ENCODE measurements at regions not wholly inside any gene's neighbourhood (a gene's known extent, or its start where the extent isn't known, plus 50 kb on each side); places are given as distances from the start of the nearest gene placed in this dataset.

DNA sequence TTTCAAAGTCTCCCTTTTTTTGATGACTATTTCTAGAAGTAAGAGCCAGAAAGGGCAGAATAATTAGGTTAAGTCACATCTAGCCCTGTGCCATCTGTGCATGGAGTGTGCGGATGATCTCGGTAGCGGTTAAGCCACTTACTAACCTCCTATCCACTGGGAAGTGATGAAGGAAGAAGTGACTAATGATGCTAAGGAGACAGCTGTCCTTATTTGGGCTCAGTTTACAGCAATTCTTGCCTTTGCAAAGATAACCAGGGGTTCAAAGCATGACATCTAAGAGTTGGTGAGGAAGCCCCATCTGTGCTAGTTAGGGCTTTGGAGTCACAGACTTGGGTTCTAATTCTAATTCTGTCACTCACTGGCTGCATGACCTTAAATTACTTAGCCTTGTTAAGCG lies 62.4 kb upstream of the RREB1 start:
- no peaks in the 10 kb centered on the region for H4K20me1 ChIP-seq (replicated peaks; ENCODE audit: control insufficient read depth, extremely low read depth, insufficient read depth, low read length)
- peaks cover 22% of the 10 kb centered on the region for H3K4me1 ChIP-seq (ENCODE audit: control insufficient read depth, extremely low read depth, insufficient read depth, low read length)
- no peak overlapping the region for H3K4me3 ChIP-seq (replicated peaks in 1 of 3; ENCODE audit: insufficient read depth in 1 of 3, low read depth in 1 of 3, low read length in 3 of 3)
- no peaks in the 10 kb centered on the region for H3K36me3 ChIP-seq (ENCODE audit: control insufficient read depth in 2 of 2, extremely low read depth in 1 of 2, insufficient read depth in 2 of 2, low read length in 2 of 2)
- H3K27ac ChIP-seq (ENCODE audit: insufficient read depth, low read depth, low read length): no peak overlapping the region
- no peaks in the 10 kb centered on the region for H3K9me1 ChIP-seq (replicated peaks; ENCODE audit: control insufficient read depth, extremely low read depth, insufficient read depth, low read length)
- no TSS peak for BruUV-seq (replicated peaks)
- no peak overlapping the region for H3K4me2 ChIP-seq (ENCODE audit: insufficient read depth, low read length)
- DNase-seq (ENCODE audit: low read depth, low spot score) (no peak), FAIRE-seq (no peak)
- H3K79me2 ChIP-seq (ENCODE audit: control insufficient read depth, insufficient read depth, low read length): no peaks in the 10 kb centered on the region
- no peaks in the 10 kb centered on the region for H3K27me3 ChIP-seq (ENCODE audit: control insufficient read depth in 2 of 2, insufficient read depth in 2 of 2, low read length in 2 of 2)
- no peak overlapping the region for H2AFZ ChIP-seq (ENCODE audit: low read depth, low read length)
- TF ChIP-seq JUN (IDR thresholded peaks at IDR 0.05; ENCODE audit: borderline replicate concordance, insufficient read depth, insufficient read length, low read depth) (no peak), EZH2 (IDR thresholded peaks at IDR 0.05; ENCODE audit: borderline replicate concordance, low read depth, low read length, severe bottlenecking) (no peak), FOS (IDR thresholded peaks at IDR 0.05; ENCODE audit: borderline replicate concordance, insufficient read depth, low read length) (no peak)
- ChIA-PET POLR2A (no interaction called here), CTCF (no interaction called here)
- H3K9ac ChIP-seq (replicated peaks; ENCODE audit: extremely low read depth, insufficient read depth, low read length): no peak overlapping the region
- dilution Hi-C loops (cut with MboI; ENCODE audit: extremely low pct_ligation_motif_present, low sequenced_read_pairs) (no loop called here), intact Hi-C loops (cut with micrococcal nuclease) (no loop called here)
- H3K9me3 ChIP-seq (replicated peaks; ENCODE audit: control insufficient read depth, insufficient read depth, low read length): no peaks in the 10 kb centered on the region

GRCh38 chr6:7045746-7046145 lies 62.0 kb upstream of the RREB1 start:
- no peaks in the 10 kb centered on the region for H3K9me1 ChIP-seq (replicated peaks; ENCODE audit: control insufficient read depth, extremely low read depth, insufficient read depth, low read length)
- DNase-seq (ENCODE audit: low read depth, low spot score) (no peak), FAIRE-seq (no peak)
- TF ChIP-seq EZH2 (IDR thresholded peaks at IDR 0.05; ENCODE audit: borderline replicate concordance, low read depth, low read length, severe bottlenecking): no peak
- no peak for TF ChIP-seq GATA2 (IDR thresholded peaks at IDR 0.05; ENCODE audit: insufficient read depth, insufficient read length, low read depth, low read length)
- TF ChIP-seq POLR2AphosphoS5 (IDR thresholded peaks at IDR 0.05; ENCODE audit: insufficient read depth, low read depth, low read length): no peak
- no peak for TF ChIP-seq POLR2A (IDR thresholded peaks at IDR 0.05; ENCODE audit: low read depth, low read length)
- H3K36me3 ChIP-seq (ENCODE audit: control insufficient read depth in 2 of 2, extremely low read depth in 1 of 2, insufficient read depth in 2 of 2, low read length in 2 of 2): no peaks in the 10 kb centered on the region
- BruUV-seq (replicated peaks): no TSS peak
- peaks cover 22% of the 10 kb centered on the region for H3K4me1 ChIP-seq (ENCODE audit: control insufficient read depth, extremely low read depth, insufficient read depth, low read length)
- no peak overlapping the region for H2AFZ ChIP-seq (ENCODE audit: low read depth, low read length)
- no peak overlapping the region for H3K9ac ChIP-seq (replicated peaks; ENCODE audit: extremely low read depth, insufficient read depth, low read length)
- no peaks in the 10 kb centered on the region for H3K27me3 ChIP-seq (ENCODE audit: control insufficient read depth in 2 of 2, insufficient read depth in 2 of 2, low read length in 2 of 2)
- CTCF ChIA-PET: no interaction called here
- intact Hi-C loops (cut with micrococcal nuclease): no loop called here
- no peaks in the 10 kb centered on the region for H3K9me3 ChIP-seq (replicated peaks; ENCODE audit: control insufficient read depth, insufficient read depth, low read length)
- no peaks in the 10 kb centered on the region for H3K79me2 ChIP-seq (ENCODE audit: control insufficient read depth, insufficient read depth, low read length)
- no peaks in the 10 kb centered on the region for H4K20me1 ChIP-seq (replicated peaks; ENCODE audit: control insufficient read depth, extremely low read depth, insufficient read depth, low read length)
- H3K4me2 ChIP-seq (ENCODE audit: insufficient read depth, low read length): no peak overlapping the region
- no peak overlapping the region for H3K4me3 ChIP-seq (replicated peaks in 1 of 3; ENCODE audit: insufficient read depth in 1 of 3, low read depth in 1 of 3, low read length in 3 of 3)
- no peak overlapping the region for H3K27ac ChIP-seq (ENCODE audit: insufficient read depth, low read depth, low read length)
- POLR2A ChIA-PET: no interaction called here
- dilution Hi-C loops (cut with MboI; ENCODE audit: extremely low pct_ligation_motif_present, low sequenced_read_pairs): no loop called here
